ENCODE measurements at regions not wholly inside any gene's neighbourhood (a gene's known extent, or its start where the extent isn't known, plus 50 kb on each side); places are given as distances from the start of the nearest gene placed in this dataset.

- 40% methylated on average over 13 of the region's 13 CpGs for WGBS
- DNase-seq (ENCODE audit: extremely low spot score) = no peak
These were observed 173.1 kb upstream of the IRX3 start for GRCh38 chr16:54459509-54460262.

GRCh38 chr16:54458923-54459322 is 172.3 kb upstream of the IRX3 start:
- H3K27ac ChIP-seq (ENCODE audit: low read depth) = no peak overlapping the region
- WGBS = 61% methylated on average over 1 of the region's 1 CpG
- H3K4me1 ChIP-seq (ENCODE audit: insufficient read depth) = no peaks in the 10 kb centered on the region
- H3K36me3 ChIP-seq (ENCODE audit: insufficient read depth) = no peaks in the 10 kb centered on the region
- H3K4me3 ChIP-seq (ENCODE audit: low read depth, low read length) = no peak overlapping the region
- no peak for DNase-seq (ENCODE audit: extremely low spot score)

More at GRCh38 chr16:54459509-54460262, 173.1 kb upstream of the IRX3 start:
- Histone ChIP-seq H3K4me1 (ENCODE audit: insufficient read depth) (no peaks in the 10 kb centered on the region), H3K36me3 (ENCODE audit: insufficient read depth) (no peaks in the 10 kb centered on the region), H3K4me3 (ENCODE audit: low read depth, low read length) (no peak overlapping the region), H3K27ac (ENCODE audit: low read depth) (no peak overlapping the region)

- H3K4me3 ChIP-seq (ENCODE audit: low read depth, low read length) = no peak overlapping the region
- no peaks in the 10 kb centered on the region for H3K36me3 ChIP-seq (ENCODE audit: insufficient read depth)
- 66% methylated on average over 4 of the region's 4 CpGs for WGBS
- H3K4me1 ChIP-seq (ENCODE audit: insufficient read depth) = no peaks in the 10 kb centered on the region
- DNase-seq (ENCODE audit: extremely low spot score) = no peak
- no peak overlapping the region for H3K27ac ChIP-seq (ENCODE audit: low read depth)
These were observed 169.7 kb upstream of the IRX3 start for GRCh38 chr16:54456291-54456690.

- no peak overlapping the region for H3K27ac ChIP-seq (ENCODE audit: low read depth)
- 20% methylated on average over 12 of the region's 12 CpGs for WGBS
- DNase-seq (ENCODE audit: extremely low spot score) = no peak
- H3K4me3 ChIP-seq (ENCODE audit: low read depth, low read length) = no peak overlapping the region
- H3K36me3 ChIP-seq (ENCODE audit: insufficient read depth) = no peaks in the 10 kb centered on the region
- no peaks in the 10 kb centered on the region for H3K4me1 ChIP-seq (ENCODE audit: insufficient read depth)
These were observed 168.6 kb upstream of the IRX3 start for GRCh38 chr16:54455030-54455725.

GRCh38 chr16:54454616-54455015 is 168.0 kb upstream of the IRX3 start:
- no peak overlapping the region for H3K4me3 ChIP-seq (ENCODE audit: low read depth, low read length)
- H3K4me1 ChIP-seq (ENCODE audit: insufficient read depth) = no peaks in the 10 kb centered on the region
- no peak overlapping the region for H3K27ac ChIP-seq (ENCODE audit: low read depth)
- WGBS = 77% methylated on average over 8 of the region's 8 CpGs
- no peaks in the 10 kb centered on the region for H3K36me3 ChIP-seq (ENCODE audit: insufficient read depth)
- no peak for DNase-seq (ENCODE audit: extremely low spot score)

GRCh38 chr16:54453871-54454270 is 167.3 kb upstream of the IRX3 start:
- H3K4me1 ChIP-seq (ENCODE audit: insufficient read depth) = no peaks in the 10 kb centered on the region
- 92% methylated on average over 2 of the region's 2 CpGs for WGBS
- no peak overlapping the region for H3K27ac ChIP-seq (ENCODE audit: low read depth)
- no peak for DNase-seq (ENCODE audit: extremely low spot score)
- no peak overlapping the region for H3K4me3 ChIP-seq (ENCODE audit: low read depth, low read length)
- no peaks in the 10 kb centered on the region for H3K36me3 ChIP-seq (ENCODE audit: insufficient read depth)

GRCh38 chr16:54447576-54448440 is 161.2 kb upstream of the IRX3 start:
- H3K27ac ChIP-seq (ENCODE audit: low read depth) = no peak overlapping the region
- 42% methylated on average over 20 of the region's 20 CpGs for WGBS

GRCh38 chr16:54446639-54447038 is 160.1 kb upstream of the IRX3 start:
- DNase-seq (ENCODE audit: extremely low spot score) = no peak
- Histone ChIP-seq H3K4me3 (ENCODE audit: low read depth, low read length) (no peak overlapping the region), H3K36me3 (ENCODE audit: insufficient read depth) (no peaks in the 10 kb centered on the region), H3K27ac (ENCODE audit: low read depth) (no peak overlapping the region), H3K4me1 (ENCODE audit: insufficient read depth) (no peaks in the 10 kb centered on the region)
- 75% methylated on average over 10 of the region's 10 CpGs for WGBS

More at GRCh38 chr16:54447576-54448440, 161.2 kb upstream of the IRX3 start:
- Histone ChIP-seq H3K4me3 (ENCODE audit: low read depth, low read length) (no peak overlapping the region), H3K36me3 (ENCODE audit: insufficient read depth) (no peaks in the 10 kb centered on the region), H3K4me1 (ENCODE audit: insufficient read depth) (no peaks in the 10 kb centered on the region)
- DNase-seq (ENCODE audit: extremely low spot score) = no peak

- H3K4me1 ChIP-seq (ENCODE audit: insufficient read depth) = no peaks in the 10 kb centered on the region
- WGBS = 51% methylated on average over 1 of the region's 1 CpG
- no peak overlapping the region for H3K4me3 ChIP-seq (ENCODE audit: low read depth, low read length)
- H3K36me3 ChIP-seq (ENCODE audit: insufficient read depth) = no peaks in the 10 kb centered on the region
- no peak overlapping the region for H3K27ac ChIP-seq (ENCODE audit: low read depth)
- DNase-seq (ENCODE audit: extremely low spot score) = no peak
These were observed 158.4 kb upstream of the IRX3 start for GRCh38 chr16:54444851-54445458.

GRCh38 chr16:54443839-54444238 is 157.3 kb upstream of the IRX3 start:
- WGBS = 98% methylated on average over 1 of the region's 1 CpG
- DNase-seq (ENCODE audit: extremely low spot score) = no peak
- Histone ChIP-seq H3K27ac (ENCODE audit: low read depth) (no peak overlapping the region), H3K4me1 (ENCODE audit: insufficient read depth) (no peaks in the 10 kb centered on the region), H3K36me3 (ENCODE audit: insufficient read depth) (no peaks in the 10 kb centered on the region), H3K4me3 (ENCODE audit: low read depth, low read length) (no peak overlapping the region)

- no peak overlapping the region for H3K4me3 ChIP-seq (ENCODE audit: low read depth, low read length)
- H3K4me1 ChIP-seq (ENCODE audit: insufficient read depth) = no peaks in the 10 kb centered on the region
- no peaks in the 10 kb centered on the region for H3K36me3 ChIP-seq (ENCODE audit: insufficient read depth)
- no peak for DNase-seq (ENCODE audit: extremely low spot score)
- H3K27ac ChIP-seq (ENCODE audit: low read depth) = no peak overlapping the region
These were observed 156.8 kb upstream of the IRX3 start for GRCh38 chr16:54443352-54443751.

GRCh38 chr16:54442864-54443263 is 156.3 kb upstream of the IRX3 start:
- no peaks in the 10 kb centered on the region for H3K36me3 ChIP-seq (ENCODE audit: insufficient read depth)
- no peak overlapping the region for H3K4me3 ChIP-seq (ENCODE audit: low read depth, low read length)
- no peak for DNase-seq (ENCODE audit: extremely low spot score)
- H3K27ac ChIP-seq (ENCODE audit: low read depth) = no peak overlapping the region
- H3K4me1 ChIP-seq (ENCODE audit: insufficient read depth) = no peaks in the 10 kb centered on the region
- 73% methylated on average over 5 of the region's 5 CpGs for WGBS

- 72% methylated on average over 3 of the region's 3 CpGs for WGBS
- no peak overlapping the region for H3K27ac ChIP-seq (ENCODE audit: low read depth)
- H3K36me3 ChIP-seq (ENCODE audit: insufficient read depth) = no peaks in the 10 kb centered on the region
These were observed 151.9 kb upstream of the IRX3 start for GRCh38 chr16:54438469-54438868.

More at GRCh38 chr16:54438469-54438868, 151.9 kb upstream of the IRX3 start:
- Histone ChIP-seq H3K4me3 (ENCODE audit: low read depth, low read length) (no peak overlapping the region), H3K4me1 (ENCODE audit: insufficient read depth) (no peaks in the 10 kb centered on the region)
- no peak for DNase-seq (ENCODE audit: extremely low spot score)
